DND-41 (cell line): ENCODE measurements at regions not wholly inside any gene's neighbourhood (a gene's known extent, or its start where the extent isn't known, plus 50 kb on each side); places are given as distances from the start of the nearest gene placed in this dataset.

ENCODE experiments used
- CTCF ChIP-seq: IDR thresholded peaks from 2 replicates; pipeline ENCODE4 v1.5.1; 2012; ENCODE audit warnings: borderline replicate concordance, low read length, moderate library complexity, mild to moderate bottlenecking; ENCODE audit not compliant: poor library complexity, severe bottlenecking; ENCODE audit errors: extremely low read depth
- EZH2 ChIP-seq: IDR thresholded peaks from 3 replicates; pipeline ENCODE4 v1.6.1; 2012; ENCODE audit warnings: borderline replicate concordance, low read depth, mild to moderate bottlenecking, moderate library complexity, low read length, inconsistent platforms; ENCODE audit not compliant: severe bottlenecking

DNA sequence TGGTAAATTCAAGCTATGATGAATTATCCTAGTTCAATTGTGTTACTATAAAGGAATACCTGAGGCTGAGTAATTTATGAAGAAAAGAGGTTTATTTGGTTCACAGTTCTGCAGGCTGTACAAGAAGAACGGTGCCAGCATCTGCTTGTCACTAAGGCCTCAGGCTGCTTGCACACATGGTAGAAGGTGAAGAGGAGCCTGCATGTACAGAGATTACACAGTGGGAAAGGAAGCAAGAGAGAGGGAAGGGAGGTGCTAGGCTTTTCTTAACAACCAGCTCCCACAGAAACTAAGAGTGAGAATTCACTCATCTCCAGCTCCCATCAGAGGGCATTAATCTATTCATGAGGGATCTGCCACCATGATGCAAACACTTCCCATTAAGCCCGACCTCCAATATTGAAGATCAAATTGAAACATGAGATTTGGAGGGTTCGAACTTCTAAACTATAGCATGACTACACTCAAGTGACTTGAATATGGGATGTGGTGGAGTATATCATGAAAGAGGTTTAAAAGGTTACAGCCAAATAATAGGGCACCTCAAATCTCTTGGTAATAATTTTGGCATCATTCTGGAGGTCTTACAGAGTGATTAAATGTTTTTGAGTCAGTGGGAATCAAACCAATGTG, 58.4 kb upstream of the ETAA1 start:
- TF ChIP-seq CTCF (no peak), EZH2 (no peak)
